NCI-H2081 treated with DMSO at 0.1 percent for 48 hours (cell line): ENCODE measurements at regions not wholly inside any gene's neighbourhood (a gene's known extent, or its start where the extent isn't known, plus 50 kb on each side); places are given as distances from the start of the nearest gene placed in this dataset.

Experiments
- DNase-seq: peaks from one replicate; lab custom pipeline; 2025; lab: John Stamatoyannopoulos, UW

DNA sequence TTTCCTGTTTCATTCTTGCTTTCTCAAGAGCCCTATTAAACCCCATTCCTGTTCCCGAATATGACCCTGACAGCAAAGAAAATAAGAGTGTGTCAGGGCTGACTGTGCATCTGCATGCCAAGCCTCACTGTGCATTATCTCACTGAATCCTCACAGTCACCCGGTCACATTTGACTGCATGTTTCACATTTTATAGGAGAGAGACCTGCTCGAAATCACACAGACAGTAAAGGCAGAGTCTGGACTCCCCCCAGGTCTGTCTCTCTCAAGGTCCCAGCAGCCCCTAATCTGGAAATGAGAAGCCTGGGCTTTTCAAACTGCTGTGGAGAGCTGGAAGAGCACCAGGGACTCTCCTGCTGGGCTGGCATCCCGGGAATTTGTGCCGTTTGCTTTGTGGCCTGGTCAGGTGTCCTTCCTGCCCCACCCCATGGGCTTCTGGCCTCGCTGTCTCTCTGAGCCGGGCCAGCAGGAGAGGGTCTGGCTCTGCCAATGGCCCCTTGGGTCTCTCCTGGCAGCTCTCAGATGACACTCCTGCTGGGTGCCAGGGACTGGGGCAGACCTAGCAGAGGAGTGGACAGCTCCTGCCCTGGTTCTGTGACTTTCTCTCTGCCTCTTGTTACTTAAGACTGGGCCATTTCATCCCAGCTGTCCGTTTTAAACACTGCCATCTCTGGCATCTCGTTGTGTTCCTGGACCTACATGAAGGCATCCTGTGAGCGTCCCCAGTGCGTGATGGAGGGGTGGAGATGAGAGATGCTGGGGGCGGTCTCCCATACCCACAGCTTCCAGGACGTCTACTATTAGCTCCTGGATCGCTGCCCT is 173.6 kb downstream of the ARHGAP12 start:
- no peak for DNase-seq

DNA sequence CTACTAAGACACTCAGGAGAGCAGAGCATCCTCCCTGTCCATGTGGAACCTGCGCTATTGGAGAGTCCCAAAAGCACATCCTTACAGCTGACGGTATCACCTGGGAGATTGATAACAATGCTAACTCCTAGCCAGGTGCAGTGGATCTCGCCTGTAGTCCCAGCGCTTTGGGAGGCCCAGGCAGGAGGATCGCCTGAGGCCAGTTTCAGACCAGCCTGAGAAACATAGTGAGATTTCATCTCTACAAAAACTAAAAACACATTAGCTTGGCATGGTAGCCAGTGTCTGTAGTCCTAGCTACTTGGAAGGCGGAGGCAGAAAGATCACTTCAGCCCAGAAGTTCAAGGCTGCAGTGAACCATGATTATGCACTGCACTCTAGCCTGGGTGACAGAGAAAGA is 174.9 kb downstream of the ARHGAP12 start:
- no peak for DNase-seq

DNA sequence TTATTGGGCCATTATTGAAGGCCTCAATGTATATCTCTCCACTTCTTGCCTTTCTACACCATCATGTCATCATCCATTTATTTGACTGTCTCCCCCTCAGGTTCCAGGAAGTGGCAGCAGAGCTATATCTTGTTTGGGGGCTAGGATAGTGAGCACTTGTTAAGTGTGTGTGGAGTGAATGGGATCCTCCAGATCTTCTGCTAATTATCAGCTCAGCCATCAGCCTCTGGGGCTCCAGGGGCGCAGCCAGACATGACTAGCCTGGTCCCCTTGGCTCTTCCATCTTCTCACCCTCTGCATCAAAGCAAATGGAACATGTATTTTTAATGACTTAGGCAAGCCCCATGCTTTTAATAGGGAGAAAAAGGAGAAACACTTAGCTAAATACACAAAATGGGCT is 176.5 kb downstream of the ARHGAP12 start:
- no peak for DNase-seq

DNA sequence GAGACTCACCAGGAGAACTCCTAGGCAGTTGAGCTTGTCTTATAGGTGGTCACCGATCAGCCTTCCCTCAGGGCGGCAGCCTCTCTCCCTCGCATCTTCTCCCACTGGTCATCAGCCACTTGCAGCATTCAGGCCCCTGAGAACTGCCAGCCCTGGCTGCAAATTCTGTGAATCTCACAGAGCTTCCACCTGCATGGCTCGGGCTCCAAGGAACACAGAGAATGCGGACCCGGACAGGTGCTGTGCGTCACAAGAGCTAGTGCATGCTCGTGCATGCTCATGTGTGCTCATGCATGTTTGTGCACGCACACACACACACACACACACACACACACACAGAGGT is 176.9 kb downstream of the ARHGAP12 start:
- DNase-seq = no peak

DNA sequence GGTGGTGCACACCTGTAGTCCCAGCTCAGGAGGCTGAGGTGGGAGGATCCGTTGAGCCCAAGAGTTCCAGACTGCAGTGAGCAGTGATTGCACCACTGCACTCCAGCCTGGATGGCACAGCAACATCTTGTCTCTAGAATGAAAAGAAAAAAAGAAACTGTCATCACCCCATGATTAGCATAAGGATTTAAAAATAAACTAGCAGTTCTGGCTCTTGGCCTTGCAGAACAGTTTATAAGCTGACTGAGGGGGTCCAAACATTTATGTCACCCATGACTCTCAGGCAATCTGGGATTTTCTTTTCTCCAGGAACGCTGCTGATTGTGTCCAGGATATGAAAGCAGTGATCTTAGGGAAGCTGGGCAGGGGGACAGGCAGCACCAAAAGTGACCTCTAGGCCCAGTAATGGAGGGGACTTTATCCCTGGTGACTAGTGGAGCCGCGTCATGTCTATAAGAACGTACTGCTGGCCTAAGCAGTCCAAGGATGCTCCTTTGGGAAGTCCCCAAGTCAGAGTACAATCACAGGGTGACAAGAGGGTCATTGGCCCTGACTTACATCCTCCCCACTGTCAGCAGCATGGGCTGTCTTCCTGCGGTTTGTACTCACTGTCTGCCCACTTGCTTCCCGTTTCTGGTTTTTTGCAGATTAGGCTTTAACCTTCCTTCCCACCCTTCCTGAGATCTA is 177.4 kb downstream of the ARHGAP12 start:
- no peak for DNase-seq

DNA sequence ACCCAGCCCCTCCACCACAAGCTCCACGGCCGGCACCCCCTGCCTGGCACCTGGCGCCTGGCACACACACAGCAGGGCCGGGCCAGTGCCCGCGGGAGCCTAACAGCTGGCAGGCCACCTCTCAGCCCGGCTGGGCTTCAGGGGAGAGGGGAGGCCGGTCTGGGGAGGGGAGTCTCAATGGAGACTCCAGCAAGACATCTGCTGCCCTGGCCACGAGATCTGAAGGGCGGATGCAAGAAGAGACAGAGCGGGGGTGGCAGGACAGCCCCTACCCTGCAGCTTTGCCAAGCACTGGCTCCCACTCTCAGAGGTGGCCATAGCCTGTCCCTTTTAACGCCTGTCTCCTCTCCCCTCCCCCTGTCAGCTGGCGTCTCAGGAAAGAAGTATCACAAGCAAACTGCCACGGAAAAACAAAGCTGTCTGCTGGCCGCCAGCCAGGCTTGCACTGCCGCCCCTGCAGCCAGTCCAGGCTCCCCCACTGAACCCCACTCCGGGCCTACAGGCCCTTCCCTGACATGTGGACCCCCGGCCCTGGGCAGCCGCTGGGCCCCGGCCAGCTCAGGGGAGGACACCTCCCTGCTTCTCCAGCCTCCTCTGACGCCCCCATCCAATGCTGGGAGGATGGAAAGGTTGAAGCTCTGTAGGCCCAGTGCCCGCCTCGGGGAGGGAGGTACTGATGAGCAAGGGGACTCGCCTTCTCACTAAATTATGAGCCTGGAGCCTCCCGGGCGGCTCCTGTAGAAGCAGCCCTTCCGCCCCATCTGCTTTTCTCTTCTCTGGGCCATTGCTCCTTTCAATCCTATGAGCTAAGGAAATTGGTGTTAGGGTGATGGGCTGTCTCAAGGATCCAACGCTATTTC is 178.4 kb downstream of the ARHGAP12 start:
- DNase-seq = peak; percentile 54

DNA sequence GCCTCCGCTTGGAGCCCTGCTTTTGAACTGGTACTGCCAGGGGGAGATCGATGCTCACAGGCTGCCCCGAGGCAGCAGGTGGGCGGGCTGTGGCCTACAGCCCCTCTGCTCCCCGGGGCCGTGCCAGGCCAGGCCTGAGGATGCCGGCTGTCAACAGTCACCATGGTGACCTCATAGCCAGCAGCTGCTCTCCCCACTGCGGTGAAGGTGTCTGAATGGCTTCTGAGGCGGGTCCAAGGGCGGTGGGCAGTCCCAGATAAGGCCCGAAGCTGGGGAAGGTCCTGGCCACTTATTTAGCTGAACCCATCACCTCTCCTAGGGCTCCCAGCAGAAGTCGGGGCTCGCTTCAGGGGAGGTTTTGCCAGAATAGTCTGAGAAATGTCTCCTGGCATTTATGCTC is 179.3 kb downstream of the ARHGAP12 start:
- peak; percentile 24 for DNase-seq

DNA sequence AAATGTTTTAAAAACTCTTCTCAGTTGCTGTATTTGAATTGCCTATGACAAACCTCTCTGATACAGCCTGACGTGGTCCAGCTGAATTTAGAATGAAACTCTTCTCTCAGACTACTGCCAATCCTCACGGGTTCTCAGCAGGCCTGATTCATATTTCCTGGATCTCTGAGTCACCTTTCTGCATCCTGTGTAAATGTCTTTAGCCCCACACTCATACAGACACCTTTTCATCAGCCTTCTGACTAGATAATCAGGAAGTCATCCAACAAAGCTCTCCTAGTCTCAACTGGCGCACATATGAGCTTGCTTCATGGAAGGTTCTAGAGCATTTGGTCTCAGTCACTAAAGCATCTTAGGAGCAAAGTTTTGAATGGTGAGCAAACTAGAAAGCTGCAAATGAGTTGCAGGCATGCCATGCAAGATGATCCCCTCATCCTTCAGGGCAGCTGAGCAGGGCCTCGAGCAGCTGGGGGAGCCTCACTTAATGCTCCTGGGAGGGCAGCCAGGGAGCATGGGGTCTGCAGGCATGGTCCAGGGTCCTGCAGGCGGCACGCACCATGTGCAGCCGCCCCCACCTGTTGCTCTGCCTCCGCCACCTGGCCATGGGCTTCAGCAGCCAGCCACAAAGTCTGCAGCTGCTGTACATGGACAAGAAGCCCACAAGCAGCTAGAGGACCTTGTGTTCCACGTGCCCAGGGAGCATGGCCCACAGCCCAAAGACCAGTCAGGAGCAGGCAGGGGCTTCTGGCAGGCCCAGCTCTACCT is 182.8 kb downstream of the ARHGAP12 start:
- no peak for DNase-seq

DNA sequence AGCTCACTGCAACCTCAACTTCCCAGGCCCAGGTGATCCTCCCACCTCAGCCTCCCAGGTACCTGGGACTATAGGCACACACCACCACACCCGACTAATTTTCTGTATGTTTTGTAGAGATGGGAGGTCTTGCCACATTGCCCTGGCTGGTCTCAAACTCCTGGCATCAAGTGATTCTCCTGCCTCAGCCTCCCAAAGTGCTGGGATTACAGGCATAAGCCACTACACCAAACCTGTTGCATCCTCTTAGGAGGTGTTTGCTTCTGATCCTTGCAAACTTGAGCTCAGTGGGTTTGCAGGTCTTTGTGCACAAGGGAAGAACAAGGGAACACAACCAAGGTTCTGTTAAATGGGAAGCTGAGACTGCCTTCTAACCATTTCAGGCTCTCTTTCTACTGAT is 184.6 kb downstream of the ARHGAP12 start:
- no peak for DNase-seq

DNA sequence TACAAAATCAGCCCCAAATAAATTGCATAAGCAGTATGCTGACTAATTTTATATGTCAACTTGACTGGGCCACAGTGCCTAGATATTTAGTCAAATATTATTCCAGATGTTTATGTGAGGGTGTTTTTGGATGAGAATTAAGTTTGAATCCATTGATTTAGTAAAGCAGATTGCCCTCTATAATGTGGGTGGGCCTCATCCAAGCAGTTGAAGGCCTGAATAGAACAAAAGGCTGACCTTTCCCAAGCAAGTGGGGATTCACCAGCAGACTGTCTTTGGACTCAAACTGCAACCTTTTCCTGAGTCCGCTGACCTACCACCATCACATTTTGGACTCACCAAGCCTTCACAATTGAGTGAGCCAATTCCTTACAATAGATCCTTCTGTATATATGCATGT is 186.4 kb downstream of the ARHGAP12 start:
- no peak for DNase-seq

DNA sequence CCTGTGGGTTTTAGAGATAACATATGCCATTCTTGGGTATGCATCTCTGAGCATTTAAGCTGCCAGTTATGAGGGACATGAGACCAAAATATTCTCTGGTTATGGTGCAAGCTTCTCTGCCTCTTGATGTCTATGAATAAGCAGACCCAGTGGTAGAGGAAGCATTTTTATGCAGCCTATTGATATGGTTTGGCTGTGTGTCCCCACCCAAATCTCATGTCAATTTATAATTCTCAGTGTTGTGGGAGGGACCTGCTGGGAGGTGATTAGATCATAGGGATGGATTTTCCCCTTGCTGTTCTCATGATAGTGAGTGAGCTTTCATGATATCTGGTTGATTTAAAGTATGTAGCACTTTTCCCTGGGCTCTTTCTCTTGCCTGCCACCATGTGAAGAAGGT is 187.2 kb downstream of the ARHGAP12 start:
- no peak for DNase-seq

DNA sequence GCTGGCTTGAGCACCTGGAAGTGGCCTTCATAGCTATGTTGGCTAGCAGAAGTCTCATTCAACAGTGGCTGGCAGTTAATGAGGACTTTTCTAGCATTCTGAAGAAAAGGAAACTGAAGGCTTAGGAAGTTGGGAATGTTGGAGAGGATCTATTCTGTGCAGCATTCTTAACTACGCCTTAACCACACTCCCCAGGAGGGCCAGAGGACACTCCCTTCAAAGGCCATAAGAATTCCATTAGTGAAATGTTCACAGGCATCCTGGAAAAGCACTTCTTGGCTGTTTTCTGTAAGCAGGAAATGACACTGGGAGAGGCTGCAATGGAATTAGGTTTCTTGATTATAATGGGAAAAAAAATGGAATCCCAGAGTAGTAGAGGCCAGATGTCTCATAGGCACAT is 188.9 kb downstream of the ARHGAP12 start:
- no peak for DNase-seq

DNA sequence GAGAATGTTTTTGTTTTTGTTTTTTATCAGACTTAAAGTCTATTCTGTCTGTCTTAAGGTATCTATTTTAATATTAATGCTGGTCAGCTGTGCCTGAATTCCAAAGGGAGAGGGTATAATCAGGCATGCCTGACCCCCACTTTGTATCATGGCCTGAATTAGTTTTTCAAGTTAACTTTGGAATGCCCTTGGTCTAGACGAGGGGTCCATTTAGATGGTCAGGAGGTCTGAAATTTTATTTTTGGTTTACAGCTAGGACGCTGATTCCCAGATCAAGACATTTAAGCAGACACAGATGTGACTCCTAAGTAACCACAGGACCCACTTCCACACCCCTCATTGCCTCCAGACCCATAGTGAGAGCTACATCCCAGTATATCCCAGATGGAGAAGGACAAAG is 189.5 kb downstream of the ARHGAP12 start:
- no peak for DNase-seq

DNA sequence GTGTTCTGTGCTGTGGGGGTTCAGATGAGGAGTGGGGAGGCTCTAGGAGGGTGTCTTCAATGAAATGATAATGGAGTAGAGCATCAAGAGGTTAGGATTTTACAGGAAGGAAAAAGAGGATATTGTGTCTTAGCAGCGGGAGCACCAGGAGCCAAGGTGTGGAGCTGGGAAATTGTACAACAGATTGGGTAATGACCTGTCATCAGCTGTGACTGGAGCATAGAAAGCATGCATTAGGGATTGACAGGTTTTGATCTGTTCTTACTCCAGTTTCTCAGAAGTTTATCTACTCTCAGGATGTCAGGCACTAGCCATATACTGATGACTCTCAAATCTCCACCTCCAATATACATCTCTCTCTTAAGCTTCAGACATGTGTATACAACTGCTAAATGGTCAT is 196.9 kb downstream of the ARHGAP12 start:
- no peak for DNase-seq

DNA sequence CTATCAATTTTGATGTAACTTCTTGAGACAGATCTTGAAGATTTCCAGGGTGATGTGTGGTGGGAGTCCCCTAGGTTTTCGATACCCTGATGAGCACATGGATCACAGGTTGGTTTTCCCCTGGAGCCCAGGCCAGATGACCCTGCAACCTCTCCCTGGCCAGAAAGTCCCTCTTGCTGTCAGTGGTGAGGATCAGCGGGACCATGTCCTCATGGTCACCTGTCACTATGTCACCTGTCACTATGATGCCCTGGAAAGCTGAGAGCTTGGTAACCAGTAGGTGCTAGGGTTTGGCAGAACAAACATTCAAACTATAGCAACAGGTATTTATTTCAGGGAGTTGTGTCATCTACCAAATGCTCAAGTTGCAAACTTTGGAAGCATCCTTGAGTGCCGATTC is 197.9 kb downstream of the ARHGAP12 start:
- no peak for DNase-seq

DNA sequence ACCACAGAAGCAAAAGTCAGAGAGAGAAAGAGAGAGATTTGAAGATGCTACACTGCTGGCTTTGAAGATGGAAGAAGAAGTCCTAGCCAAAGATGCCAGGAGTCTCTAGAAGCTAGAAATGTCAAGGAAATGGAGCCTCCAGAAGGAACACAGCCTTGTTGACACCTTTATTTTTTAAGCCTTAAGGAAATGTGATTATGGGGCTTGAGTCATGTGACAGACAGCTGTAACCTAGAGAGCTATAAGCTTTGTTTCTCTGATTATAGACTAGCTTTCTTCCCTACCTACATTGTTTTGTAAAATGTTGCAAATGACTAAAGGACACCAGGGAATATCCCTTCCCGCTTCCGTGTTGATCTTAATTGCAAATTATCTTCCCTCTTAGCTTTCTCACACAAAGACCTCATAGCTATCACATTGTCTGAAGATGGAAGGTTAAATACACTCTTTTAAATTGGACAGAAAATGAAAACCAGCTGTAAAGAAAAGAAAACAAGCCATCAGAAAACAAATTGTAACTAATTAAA is 199.9 kb downstream of the ARHGAP12 start:
- no peak for DNase-seq

DNA sequence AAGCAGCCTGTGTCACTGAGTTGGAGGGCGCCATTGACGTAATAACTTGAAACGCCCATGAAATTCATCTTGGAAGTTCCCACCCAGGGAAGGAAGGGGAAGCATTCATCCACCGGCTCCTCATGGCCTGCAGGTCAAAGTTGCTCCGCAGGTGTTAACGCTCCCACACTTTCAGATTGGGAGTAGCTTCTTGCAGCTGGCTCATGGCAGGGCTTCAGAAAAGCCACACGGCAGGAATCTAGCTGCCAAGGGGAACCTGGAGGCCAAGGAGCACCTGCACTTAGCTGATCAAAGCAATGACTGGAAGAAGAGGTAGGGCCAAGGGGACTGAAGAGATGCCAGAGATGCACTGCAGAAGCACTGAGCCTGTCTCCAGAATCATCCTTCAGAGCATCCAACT is 203.2 kb downstream of the ARHGAP12 start:
- DNase-seq = no peak

DNA sequence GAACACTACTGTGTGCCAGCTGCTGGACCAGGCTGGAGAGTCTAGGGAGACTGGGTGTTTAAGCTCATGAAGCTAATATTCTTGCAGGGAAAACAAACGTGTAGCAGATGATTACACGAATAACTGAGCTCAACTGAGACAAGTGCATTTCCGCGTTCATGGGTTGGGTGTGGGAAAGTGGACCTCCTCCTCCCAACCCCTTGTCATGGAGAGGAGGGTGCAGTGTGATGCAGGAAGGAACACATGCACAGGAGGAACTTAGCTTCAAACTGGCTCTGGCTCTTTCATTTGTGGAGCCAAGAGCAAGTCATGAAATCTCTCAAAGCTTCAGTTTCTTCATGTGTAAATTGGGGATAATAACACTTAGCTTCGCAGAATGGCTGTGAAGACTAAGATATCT is 204.3 kb downstream of the ARHGAP12 start:
- no peak for DNase-seq

DNA sequence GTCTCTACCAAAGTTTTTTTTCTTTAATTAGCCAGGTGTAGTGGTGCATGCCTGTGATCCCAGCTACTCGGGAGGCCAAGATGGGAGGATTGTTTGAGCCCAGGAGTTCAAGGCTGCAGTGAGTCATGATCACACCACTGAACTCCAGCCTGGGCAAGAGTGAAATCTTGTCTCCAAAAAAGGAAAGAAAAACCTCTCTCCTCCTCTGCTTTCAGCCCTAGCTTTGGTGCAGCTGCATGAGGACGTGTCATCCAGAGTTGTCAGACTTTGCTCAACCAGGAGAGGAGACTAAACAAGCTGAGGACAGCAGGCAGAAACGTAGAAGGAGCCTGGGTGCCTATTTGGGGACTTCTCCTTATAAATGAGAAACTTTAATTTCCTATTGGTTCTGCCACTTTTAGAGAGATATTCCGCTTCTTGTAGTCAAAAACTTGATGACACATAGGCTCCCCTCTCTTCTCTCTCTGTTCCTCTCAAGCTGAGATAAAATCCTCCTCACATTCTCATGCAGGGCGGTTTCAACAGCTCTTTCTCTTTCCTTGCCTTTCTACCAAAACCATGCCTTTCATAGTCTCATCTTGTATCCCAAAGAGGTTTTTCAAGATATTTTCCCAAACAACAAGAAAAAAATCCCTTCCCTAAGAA is 205.4 kb downstream of the ARHGAP12 start:
- no peak for DNase-seq

DNA sequence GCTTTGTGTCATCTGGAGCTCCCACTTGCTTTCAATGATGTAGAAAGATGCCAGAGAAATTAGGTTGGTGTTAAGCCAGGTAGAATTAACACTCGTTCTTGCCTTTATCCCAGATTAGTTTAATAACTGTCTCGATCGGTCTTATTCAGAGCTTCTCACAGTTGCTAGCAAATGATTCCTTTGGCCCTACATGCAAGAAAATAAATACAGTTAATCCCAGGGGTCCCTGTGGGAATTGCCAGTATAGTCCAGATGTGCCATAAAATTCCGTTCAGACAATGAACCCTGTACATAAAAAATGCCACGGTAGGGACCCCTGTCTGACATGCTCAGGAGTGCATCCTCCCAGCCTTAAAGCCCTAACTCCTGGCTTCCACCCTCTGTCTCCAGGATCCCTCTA is 207.5 kb downstream of the ARHGAP12 start:
- DNase-seq = no peak

DNA sequence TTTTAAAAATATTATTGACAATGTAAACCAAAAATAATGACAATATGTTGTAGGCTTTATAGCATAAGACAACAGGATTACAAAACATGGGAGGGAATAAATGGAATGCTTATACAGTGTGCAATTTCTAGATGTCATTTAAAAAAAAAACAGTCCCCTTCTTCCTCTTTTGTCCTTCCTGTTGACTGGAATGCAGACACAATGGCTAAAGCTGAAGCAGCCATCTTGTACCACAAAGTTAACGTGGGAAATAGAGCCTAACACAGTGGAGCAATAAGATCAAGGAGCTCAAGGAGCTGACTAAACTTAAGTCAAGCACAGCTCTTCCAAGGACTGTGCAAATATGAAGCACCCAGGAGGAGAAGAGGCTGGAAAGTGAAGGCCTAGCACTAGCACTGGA is 208.1 kb downstream of the ARHGAP12 start:
- DNase-seq = no peak
